Activated CD4-positive, alpha-beta T cell treated with anti-CD3 and anti-CD28 coated beads, Interleukin-2, amount 10 ng/mL, durations not matched to agents 24 days and 14 days (primary cell): ENCODE measurements at regions not wholly inside any gene's neighbourhood (a gene's known extent, or its start where the extent isn't known, plus 50 kb on each side); places are given as distances from the start of the nearest gene placed in this dataset.

ENCODE experiments used
- DNase-seq: peaks from one replicate; pipeline ENCODE4 v3.0.0; 2022
- H3K27ac Mint-ChIP-seq: one replicate; pipeline ENCODE4 v1.8.0; 2022; ENCODE audit warnings: mild to moderate bottlenecking, mixed read lengths
- H3K27me3 Mint-ChIP-seq: one replicate; pipeline ENCODE4 v1.8.0; 2022; ENCODE audit warnings: mixed read lengths
- H3K36me3 Mint-ChIP-seq: one replicate; pipeline ENCODE4 v1.8.0; 2022; ENCODE audit warnings: low read depth, mild to moderate bottlenecking, mixed read lengths
- H3K4me1 Mint-ChIP-seq: one replicate; pipeline ENCODE4 v1.8.0; 2021; ENCODE audit warnings: mixed read lengths
- H3K4me3 Mint-ChIP-seq: one replicate; pipeline ENCODE4 v1.8.0; 2022; ENCODE audit warnings: mild to moderate bottlenecking, moderate library complexity, mixed read lengths
- H3K9me3 Mint-ChIP-seq: one replicate; pipeline ENCODE4 v1.8.0; 2021; ENCODE audit warnings: mixed read lengths
- intact Hi-C: fragments of 100-400 bp; cut with micrococcal nuclease; formaldehyde crosslinking; loops from one replicate; pipeline ENCODE4 v1.15.1; 2023

DNA sequence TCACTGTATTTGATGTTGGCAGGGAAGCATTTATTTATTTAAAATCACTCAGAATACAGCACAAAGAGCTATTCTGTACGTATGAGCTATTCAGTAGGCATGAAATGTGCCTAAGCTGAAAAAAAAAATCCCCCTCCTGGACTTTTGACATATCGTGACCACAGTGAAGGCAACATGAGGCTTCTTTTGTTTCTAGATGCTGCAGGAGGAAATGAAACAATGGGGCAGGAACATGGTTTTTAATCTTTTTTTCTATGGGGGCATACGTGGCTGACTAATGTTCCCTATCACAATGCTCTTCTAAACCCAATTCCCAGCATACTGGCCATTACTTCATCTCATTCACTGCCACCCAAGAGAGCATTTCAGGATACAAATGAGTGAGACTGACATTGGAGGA, 191.0 kb upstream of the PMFBP1 start:
- intact Hi-C loops: no loop called here

DNA sequence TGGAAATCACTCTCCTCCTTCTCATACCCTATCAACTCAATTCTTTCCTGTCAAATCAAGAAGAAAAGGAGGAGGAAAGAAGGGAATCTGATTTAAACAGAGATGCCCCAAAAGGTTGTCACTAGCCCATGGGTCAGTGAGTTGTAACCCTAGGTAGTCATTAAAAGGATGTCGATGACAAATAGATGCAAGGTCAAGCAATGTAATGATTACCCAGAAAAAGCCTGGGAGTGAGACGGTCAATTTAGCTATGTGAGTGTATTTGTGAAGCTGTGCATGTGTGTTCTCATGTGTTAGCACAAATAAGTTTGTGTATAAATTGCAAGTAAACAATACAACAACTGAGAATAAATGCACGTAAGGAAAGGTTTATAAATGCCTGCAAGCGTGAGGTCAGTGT, 190.5 kb upstream of the PMFBP1 start:
- H3K4me3 Mint-ChIP-seq: no peak overlapping the region
- no peaks in the 10 kb centered on the region for H3K9me3 Mint-ChIP-seq
- DNase-seq: no peak
- intact Hi-C loops: no loop called here
- H3K27me3 Mint-ChIP-seq: no peaks in the 10 kb centered on the region
- H3K4me1 Mint-ChIP-seq: no peaks in the 10 kb centered on the region
- no peaks in the 10 kb centered on the region for H3K36me3 Mint-ChIP-seq
- no peak overlapping the region for H3K27ac Mint-ChIP-seq

More for the DNA sequence above, 191.0 kb upstream of the PMFBP1 start:
- Mint-ChIP-seq H3K4me1 (no peaks in the 10 kb centered on the region), H3K9me3 (no peaks in the 10 kb centered on the region), H3K4me3 (no peak overlapping the region), H3K27me3 (no peaks in the 10 kb centered on the region), H3K36me3 (no peaks in the 10 kb centered on the region), H3K27ac (no peak overlapping the region)
- DNase-seq: no peak

DNA sequence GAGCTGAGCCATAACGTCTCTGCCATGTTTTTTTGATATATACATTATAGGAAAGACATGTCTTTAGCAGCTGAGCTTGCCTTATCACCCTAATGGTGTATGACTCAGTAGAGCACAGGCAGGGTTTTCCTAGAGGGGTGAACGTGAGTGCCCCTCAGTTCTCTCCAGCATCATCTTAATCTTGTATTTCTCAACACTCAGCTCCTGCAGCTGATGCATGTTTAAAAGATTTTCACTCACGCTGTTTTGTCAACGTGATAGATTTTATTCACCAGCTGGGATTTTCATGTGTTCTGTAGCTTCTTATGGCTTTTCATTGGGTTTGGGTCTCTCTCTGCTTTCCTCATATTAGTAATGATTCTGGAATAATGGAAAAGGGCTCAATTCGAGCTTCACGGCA, 186.0 kb upstream of the PMFBP1 start:
- H3K9me3 Mint-ChIP-seq: peaks cover 4% of the 10 kb centered on the region
- no peaks in the 10 kb centered on the region for H3K27me3 Mint-ChIP-seq
- H3K4me3 Mint-ChIP-seq: no peak overlapping the region
- no peak for DNase-seq
- no peaks in the 10 kb centered on the region for H3K36me3 Mint-ChIP-seq
- intact Hi-C loops: no loop called here
- no peaks in the 10 kb centered on the region for H3K4me1 Mint-ChIP-seq
- no peak overlapping the region for H3K27ac Mint-ChIP-seq

DNA sequence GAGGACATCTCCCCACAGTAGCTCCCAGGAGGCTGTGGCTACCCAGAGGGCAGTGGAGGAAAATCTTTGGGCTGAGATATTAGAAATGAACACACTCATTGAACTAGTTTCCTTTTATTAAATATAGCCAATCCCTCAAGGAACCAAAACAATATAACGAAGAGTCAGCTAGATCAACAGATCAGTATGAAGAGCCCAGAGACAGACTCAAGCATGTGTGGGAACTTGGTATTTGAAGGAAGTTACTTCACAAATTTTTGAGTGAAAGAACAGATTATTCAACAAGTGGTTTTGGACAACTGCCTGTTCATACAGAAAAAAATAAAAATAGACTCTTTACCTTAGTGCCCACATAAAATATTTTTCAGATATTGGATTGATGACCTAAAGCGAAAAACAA, 183.6 kb upstream of the PMFBP1 start:
- Mint-ChIP-seq H3K9me3 (peaks cover 4% of the 10 kb centered on the region), H3K27ac (no peak overlapping the region), H3K4me3 (no peak overlapping the region), H3K4me1 (no peaks in the 10 kb centered on the region), H3K27me3 (no peaks in the 10 kb centered on the region), H3K36me3 (no peaks in the 10 kb centered on the region)
- intact Hi-C loops: no loop called here
- no peak for DNase-seq

DNA sequence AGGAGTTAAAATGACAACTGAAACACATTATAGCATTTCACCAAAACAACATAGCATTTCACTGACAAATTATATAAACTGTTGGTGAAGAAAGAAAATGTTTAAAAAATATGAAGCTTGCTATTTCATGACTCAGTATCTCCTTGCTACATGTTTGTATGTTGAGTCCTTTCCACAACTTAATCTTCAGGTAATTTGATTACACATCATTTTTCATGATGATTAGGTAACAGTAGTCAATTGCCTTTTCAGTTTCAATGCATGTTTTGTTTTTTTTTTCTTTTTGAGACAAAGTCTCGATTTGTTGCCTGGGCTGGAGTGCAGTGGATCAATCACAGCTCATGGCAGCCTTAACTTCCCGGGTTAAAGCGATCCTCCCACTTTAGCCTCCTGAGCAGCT, 177.8 kb upstream of the PMFBP1 start:
- Mint-ChIP-seq H3K4me3 (no peak overlapping the region), H3K4me1 (no peaks in the 10 kb centered on the region), H3K9me3 (peaks cover 4% of the 10 kb centered on the region), H3K36me3 (no peaks in the 10 kb centered on the region), H3K27ac (no peak overlapping the region), H3K27me3 (no peaks in the 10 kb centered on the region)
- intact Hi-C loops: no loop called here
- no peak for DNase-seq

DNA sequence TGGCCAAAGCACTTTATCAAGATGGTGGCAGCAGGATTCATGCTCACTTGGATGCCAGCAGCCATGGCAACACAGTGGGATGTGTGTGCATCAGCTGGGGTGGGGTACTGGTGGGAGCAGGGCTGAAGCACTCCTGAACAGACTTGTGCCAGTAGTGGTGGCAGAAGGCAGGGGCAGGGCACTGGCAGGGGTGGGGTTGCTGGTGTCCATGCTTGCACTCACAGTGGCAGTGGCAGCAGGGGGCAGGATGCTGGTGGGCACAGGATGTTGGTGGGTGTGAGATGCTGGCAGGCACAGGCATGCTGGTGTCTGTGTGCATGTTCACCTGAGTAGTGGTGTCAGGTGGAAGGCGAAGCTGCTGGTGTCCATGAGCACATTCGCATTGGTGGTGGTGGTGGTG, 161.0 kb upstream of the PMFBP1 start:
- intact Hi-C loops: no loop called here
- Mint-ChIP-seq H3K4me3 (no peak overlapping the region), H3K36me3 (no peaks in the 10 kb centered on the region)

DNA sequence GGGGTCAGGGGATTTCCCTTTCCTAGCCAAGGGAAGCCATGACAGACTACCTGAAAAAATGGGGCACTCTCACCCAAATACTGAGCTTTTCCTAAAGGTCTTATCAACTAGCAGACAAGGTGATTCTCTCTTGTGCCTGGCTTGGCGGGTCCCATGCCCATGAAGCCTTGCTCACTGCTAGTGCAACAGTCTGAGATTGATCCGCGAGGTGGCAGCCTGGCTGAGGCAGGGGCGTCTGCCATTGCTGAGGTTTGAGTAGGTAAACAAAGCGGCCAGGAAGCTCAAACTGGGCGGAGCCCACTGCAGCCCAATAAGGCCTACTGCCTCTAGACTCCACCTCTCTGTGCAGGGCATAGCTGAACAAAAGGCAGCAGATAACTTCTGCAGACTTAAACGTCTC, 152.6 kb upstream of the PMFBP1 start:
- no peak overlapping the region for H3K4me3 Mint-ChIP-seq
- intact Hi-C loops: no loop called here
- H3K36me3 Mint-ChIP-seq: peaks cover 2% of the 10 kb centered on the region
- H3K9me3 Mint-ChIP-seq: peaks cover 21% of the 10 kb centered on the region
- no peaks in the 10 kb centered on the region for H3K27me3 Mint-ChIP-seq
- no peak overlapping the region for H3K27ac Mint-ChIP-seq
- H3K4me1 Mint-ChIP-seq: no peaks in the 10 kb centered on the region
- DNase-seq: no peak

More for the DNA sequence above, 161.0 kb upstream of the PMFBP1 start:
- Mint-ChIP-seq H3K27me3 (no peaks in the 10 kb centered on the region), H3K4me1 (no peaks in the 10 kb centered on the region), H3K27ac (no peak overlapping the region), H3K9me3 (no peaks in the 10 kb centered on the region)
- no peak for DNase-seq

DNA sequence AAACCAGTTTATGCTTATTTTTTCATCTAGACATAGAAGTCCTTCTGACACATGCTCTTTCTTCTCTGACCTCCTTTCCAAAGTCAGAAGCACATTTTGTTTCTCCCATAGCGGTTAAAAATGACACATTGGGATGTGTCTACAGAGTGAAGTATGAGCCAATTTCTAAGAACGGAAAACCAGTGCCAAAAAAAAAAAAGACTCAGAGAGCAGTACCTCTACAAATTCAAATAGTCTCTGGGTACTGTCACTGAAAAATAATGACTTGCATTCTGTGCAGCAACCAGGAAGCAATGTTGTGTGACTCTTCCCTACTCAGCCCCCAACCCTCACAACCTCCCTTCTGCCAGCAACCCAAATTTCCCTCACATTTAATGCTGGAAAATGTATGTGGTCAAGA, 145.5 kb upstream of the PMFBP1 start:
- Mint-ChIP-seq H3K9me3 (peaks cover 10% of the 10 kb centered on the region), H3K27me3 (peaks cover 1% of the 10 kb centered on the region), H3K36me3 (peaks cover 4% of the 10 kb centered on the region), H3K4me3 (no peak overlapping the region), H3K4me1 (no peaks in the 10 kb centered on the region), H3K27ac (no peak overlapping the region)
- intact Hi-C loops: no loop called here
- no peak for DNase-seq

DNA sequence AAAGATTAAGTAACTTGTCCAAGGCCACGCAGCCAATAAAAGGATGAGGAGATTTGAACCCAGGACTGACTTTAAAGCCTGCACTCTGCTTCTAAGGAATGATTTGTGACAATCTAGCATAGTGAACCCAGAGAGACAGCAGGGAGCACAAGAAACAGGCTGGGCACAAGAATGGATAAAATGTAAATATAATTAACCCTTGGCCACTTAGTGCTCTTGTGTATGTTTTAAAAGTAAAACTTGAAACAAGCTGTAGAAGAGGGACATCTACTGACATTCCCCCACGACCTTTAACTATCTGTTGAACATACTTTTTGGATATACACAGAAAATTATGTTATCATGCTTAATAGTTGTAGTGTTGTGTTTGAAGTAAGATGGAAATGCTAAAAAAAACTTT, 141.9 kb upstream of the PMFBP1 start:
- H3K4me1 Mint-ChIP-seq: no peaks in the 10 kb centered on the region
- H3K27ac Mint-ChIP-seq: no peak overlapping the region
- no peaks in the 10 kb centered on the region for H3K9me3 Mint-ChIP-seq
- no peak for DNase-seq
- intact Hi-C loops: no loop called here
- H3K36me3 Mint-ChIP-seq: peaks cover 3% of the 10 kb centered on the region
- peaks cover 1% of the 10 kb centered on the region for H3K27me3 Mint-ChIP-seq
- H3K4me3 Mint-ChIP-seq: no peak overlapping the region

DNA sequence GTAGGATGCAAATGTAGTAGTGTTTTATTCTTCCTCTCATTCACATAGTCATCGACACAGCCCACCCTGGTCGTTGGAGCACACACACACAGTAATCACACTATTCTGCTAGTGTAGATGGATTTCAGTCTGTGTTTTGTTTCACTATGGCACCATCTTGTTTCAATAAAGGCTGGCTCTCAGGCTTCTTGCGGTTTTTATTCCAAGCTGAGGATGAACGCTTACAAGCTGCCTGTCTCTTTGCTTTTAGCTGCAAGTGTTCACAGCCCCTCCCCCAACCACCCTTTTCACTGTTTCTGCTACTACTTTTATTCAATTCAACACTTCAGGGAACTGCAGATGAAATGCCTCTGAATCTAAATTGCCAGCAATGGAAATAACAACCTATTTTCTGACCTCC, 140.9 kb upstream of the PMFBP1 start:
- Mint-ChIP-seq H3K27ac (no peak overlapping the region), H3K36me3 (no peaks in the 10 kb centered on the region), H3K9me3 (no peaks in the 10 kb centered on the region), H3K4me1 (no peaks in the 10 kb centered on the region), H3K4me3 (no peak overlapping the region), H3K27me3 (peaks cover 1% of the 10 kb centered on the region)
- intact Hi-C loops: no loop called here
- DNase-seq: no peak

DNA sequence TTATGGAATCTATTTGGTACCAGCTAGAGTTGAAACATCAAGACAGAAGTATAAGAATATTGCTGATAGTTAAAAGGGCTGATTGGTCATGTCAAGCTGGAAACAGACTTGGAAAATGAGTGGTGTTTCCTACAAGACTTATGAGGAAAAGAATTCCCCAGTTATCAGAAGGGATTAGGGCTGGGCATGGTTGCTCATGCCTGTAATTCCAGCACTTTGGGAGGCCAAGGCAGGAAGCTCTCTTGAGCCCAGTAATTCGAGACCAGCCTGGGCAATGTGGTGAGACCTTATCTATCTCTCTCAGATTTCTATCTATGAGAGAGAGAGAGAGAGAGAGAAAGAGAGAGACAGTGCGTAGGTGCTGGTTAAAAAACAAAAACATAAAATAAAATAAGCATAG, 139.5 kb upstream of the PMFBP1 start:
- intact Hi-C loops: no loop called here
- H3K4me3 Mint-ChIP-seq: no peak overlapping the region
- no peaks in the 10 kb centered on the region for H3K4me1 Mint-ChIP-seq
- DNase-seq: no peak
- H3K27ac Mint-ChIP-seq: no peak overlapping the region
- no peaks in the 10 kb centered on the region for H3K36me3 Mint-ChIP-seq
- H3K9me3 Mint-ChIP-seq: no peaks in the 10 kb centered on the region
- H3K27me3 Mint-ChIP-seq: peaks cover 1% of the 10 kb centered on the region

DNA sequence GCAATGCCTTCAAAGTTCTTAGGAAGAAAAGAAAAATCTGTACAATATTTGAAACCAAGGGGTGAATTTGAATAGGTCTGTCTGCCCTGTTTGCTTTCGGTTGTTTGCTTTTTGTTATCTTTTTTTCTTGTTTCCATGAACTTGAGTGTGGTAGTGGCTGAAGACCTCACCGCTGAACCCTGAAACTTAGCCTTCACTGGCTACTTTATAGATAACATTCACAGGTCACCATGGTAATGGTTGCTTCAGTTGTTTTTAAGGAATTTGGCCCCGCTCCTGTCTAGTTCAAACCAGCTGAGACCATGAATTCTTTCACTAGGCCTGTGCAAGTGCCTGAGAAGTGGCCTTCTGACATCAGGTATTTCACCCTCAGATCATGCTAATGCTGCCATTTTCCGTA, 137.0 kb upstream of the PMFBP1 start:
- Mint-ChIP-seq H3K4me1 (no peaks in the 10 kb centered on the region), H3K27me3 (no peaks in the 10 kb centered on the region), H3K4me3 (no peak overlapping the region), H3K27ac (no peak overlapping the region), H3K9me3 (no peaks in the 10 kb centered on the region), H3K36me3 (no peaks in the 10 kb centered on the region)
- intact Hi-C loops: no loop called here
- DNase-seq: no peak

DNA sequence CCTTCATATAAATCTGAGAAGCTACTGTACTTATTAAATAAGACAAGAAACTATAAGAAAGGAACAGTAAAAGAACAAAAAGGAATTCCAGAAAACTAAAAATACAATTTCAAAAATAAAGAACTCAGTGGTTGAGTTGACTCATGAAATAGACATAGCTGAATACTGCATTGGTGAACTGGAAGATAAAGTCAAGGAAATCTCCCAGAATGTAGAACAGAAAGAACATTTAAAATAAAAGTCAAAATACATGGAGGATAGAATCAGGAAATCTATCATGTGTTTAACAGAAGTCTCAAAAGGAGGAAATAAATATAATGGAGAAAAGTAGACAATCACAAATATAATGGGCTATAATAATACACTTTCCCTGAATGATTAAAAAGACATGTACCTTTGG, 136.4 kb upstream of the PMFBP1 start:
- no peak for DNase-seq
- Mint-ChIP-seq H3K27me3 (no peaks in the 10 kb centered on the region), H3K27ac (no peak overlapping the region), H3K36me3 (no peaks in the 10 kb centered on the region), H3K4me3 (no peak overlapping the region), H3K4me1 (no peaks in the 10 kb centered on the region), H3K9me3 (no peaks in the 10 kb centered on the region)
- intact Hi-C loops: no loop called here

DNA sequence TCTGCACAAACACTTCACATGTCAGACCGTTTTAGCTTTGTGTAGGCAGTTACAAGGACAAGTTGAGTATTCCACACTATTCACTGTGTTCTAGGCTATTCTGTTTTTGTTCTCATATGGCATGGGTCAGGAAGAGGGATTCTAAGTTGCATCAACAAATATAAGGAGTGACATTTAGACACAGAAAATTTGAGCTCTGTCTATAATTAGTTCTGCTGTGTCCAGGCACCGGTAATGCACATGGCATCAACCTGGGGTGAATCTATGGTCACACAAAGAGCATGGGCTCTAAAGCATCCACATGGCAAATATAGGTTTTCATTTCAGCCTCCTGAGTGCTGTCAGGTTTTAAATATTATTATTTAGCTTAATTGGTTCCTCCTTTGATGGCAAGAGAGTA, 130.4 kb upstream of the PMFBP1 start:
- no peak overlapping the region for H3K4me3 Mint-ChIP-seq
- no peaks in the 10 kb centered on the region for H3K9me3 Mint-ChIP-seq
- no peak overlapping the region for H3K27ac Mint-ChIP-seq
- no peaks in the 10 kb centered on the region for H3K36me3 Mint-ChIP-seq
- H3K27me3 Mint-ChIP-seq: no peaks in the 10 kb centered on the region
- intact Hi-C loops: no loop called here
- DNase-seq: no peak
- no peaks in the 10 kb centered on the region for H3K4me1 Mint-ChIP-seq

DNA sequence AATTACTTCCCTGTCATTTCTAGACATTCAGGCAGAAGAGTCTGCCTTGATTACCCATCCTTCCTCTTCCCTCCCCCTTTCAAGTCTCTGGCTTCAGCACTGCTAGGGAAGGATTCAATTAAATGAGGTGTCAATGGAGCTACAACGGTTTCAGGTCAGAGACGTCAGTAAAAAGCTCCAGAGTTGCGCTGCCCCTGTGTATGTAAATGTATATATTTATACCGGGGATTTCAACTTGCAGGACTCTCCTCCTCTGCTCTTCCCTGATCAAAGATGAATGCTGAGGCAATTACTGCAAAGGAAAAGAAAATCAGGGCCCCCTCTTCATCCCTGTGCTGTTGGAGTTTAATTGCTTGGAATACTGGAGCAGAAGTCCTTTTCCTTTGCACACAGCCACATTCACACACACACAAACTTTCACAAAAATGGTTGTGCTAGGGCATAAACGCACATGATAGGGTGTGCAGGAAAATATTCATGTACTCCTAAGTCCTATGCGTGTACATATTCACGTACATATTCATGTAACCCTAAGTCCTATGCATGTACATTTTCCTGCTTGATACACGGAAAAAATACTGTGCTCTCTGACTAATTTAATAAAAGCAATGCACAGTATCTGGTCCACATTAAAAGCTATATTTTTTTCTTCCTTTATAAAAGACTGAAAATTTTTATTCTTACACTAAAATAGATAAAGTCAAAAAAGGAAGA, 129.7 kb upstream of the PMFBP1 start:
- Mint-ChIP-seq H3K9me3 (no peaks in the 10 kb centered on the region), H3K36me3 (no peaks in the 10 kb centered on the region), H3K27me3 (no peaks in the 10 kb centered on the region), H3K27ac (no peak overlapping the region), H3K4me3 (no peak overlapping the region), H3K4me1 (no peaks in the 10 kb centered on the region)
- intact Hi-C loops: no loop called here
- no peak for DNase-seq
